Gastroesophageal sphincter (tissue), 3 donors: ENCODE measurements at regions not wholly inside any gene's neighbourhood (a gene's known extent, or its start where the extent isn't known, plus 50 kb on each side); places are given as distances from the start of the nearest gene placed in this dataset.

Experiments used
- POLR2AphosphoS5 ChIP-seq: sonication (generic); formaldehyde crosslinking; IDR thresholded peaks from one replicate; pipeline ENCODE4 v1.6.1; 2017; ENCODE audit warnings: antibody characterized with exemption
- TF ChIP-seq, protein P1 (sequence below), 4 experiments: fragments of 200-600 bp in 2 of 4; fragments of 450-650 bp in 2 of 4; sonication (generic) in 1 of 4; IDR thresholded peaks; one replicate each; pipeline ENCODE4 v1.5.1; 2017 to 2019; ENCODE audit warnings: antibody characterized with exemption in 4 of 4, mild to moderate bottlenecking in 2 of 4, moderate library complexity in 2 of 4

DNA sequence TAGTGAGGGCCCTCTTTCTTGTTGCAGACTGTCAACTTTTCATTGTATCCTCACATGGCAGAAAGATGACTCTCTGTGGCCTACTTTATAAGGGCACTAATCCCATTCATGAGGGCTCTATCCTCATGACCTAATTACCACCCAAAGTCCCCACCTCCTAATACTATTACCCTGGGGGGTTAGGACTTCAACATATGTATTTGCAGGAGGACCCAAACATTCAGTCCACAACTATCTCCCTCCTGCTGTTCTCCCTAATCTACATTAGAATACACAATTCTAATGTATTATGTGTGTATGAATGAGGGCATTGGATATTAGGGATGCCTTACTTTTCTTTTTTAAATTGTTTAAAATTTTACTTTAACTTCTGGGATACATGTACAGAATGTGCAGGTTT lies 246.0 kb upstream of the TANK start:
- no peak for TF ChIP-seq POLR2AphosphoS5
- TF ChIP-seq, protein P1, sequence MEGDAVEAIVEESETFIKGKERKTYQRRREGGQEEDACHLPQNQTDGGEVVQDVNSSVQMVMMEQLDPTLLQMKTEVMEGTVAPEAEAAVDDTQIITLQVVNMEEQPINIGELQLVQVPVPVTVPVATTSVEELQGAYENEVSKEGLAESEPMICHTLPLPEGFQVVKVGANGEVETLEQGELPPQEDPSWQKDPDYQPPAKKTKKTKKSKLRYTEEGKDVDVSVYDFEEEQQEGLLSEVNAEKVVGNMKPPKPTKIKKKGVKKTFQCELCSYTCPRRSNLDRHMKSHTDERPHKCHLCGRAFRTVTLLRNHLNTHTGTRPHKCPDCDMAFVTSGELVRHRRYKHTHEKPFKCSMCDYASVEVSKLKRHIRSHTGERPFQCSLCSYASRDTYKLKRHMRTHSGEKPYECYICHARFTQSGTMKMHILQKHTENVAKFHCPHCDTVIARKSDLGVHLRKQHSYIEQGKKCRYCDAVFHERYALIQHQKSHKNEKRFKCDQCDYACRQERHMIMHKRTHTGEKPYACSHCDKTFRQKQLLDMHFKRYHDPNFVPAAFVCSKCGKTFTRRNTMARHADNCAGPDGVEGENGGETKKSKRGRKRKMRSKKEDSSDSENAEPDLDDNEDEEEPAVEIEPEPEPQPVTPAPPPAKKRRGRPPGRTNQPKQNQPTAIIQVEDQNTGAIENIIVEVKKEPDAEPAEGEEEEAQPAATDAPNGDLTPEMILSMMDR (IDR thresholded peaks at IDR 0.05) = no peak
